ENCODE measurements at regions not wholly inside any gene's neighbourhood (a gene's known extent, or its start where the extent isn't known, plus 50 kb on each side); places are given as distances from the start of the nearest gene placed in this dataset.

- no peak for FAIRE-seq
- no peak for DNase-seq (ENCODE audit: insufficient read length, low spot score)
- TF ChIP-seq CTCF (IDR thresholded peaks at IDR 0.05; ENCODE audit: insufficient read depth, missing control alignments), result no peak
These were observed 305.5 kb downstream of the RAB28 start for GRCh38 chr4:13178621-13179020.

- no peak for TF ChIP-seq CTCF (IDR thresholded peaks at IDR 0.05; ENCODE audit: insufficient read depth, missing control alignments)
- no peak for FAIRE-seq
- DNase-seq (ENCODE audit: insufficient read length, low spot score), result no peak
These were observed 307.4 kb downstream of the RAB28 start for GRCh38 chr4:13176741-13177142.

- FAIRE-seq (no peak), DNase-seq (ENCODE audit: insufficient read length, low spot score) (no peak)
- no peak for TF ChIP-seq CTCF (IDR thresholded peaks at IDR 0.05; ENCODE audit: insufficient read depth, missing control alignments)
These were observed 309.2 kb downstream of the RAB28 start for GRCh38 chr4:13174926-13175325.

- DNase-seq (ENCODE audit: insufficient read length, low spot score) (no peak), FAIRE-seq (no peak)
- TF ChIP-seq CTCF (IDR thresholded peaks at IDR 0.05; ENCODE audit: insufficient read depth, missing control alignments), result no peak
These were observed 310.1 kb downstream of the RAB28 start for GRCh38 chr4:13174001-13174400.

- no peak for TF ChIP-seq CTCF (IDR thresholded peaks at IDR 0.05; ENCODE audit: insufficient read depth, missing control alignments)
- no peak for DNase-seq (ENCODE audit: insufficient read length, low spot score)
- FAIRE-seq, result no peak
These were observed 312.7 kb downstream of the RAB28 start for GRCh38 chr4:13171292-13172057.

- DNase-seq (ENCODE audit: insufficient read length, low spot score) (no peak), FAIRE-seq (no peak)
These were observed 314.2 kb downstream of the RAB28 start for GRCh38 chr4:13169731-13170525.

More at GRCh38 chr4:13169731-13170525, 314.2 kb downstream of the RAB28 start:
- TF ChIP-seq CTCF (IDR thresholded peaks at IDR 0.05; ENCODE audit: insufficient read depth, missing control alignments), result no peak

Data from D721Med (cell line).